ENCODE measurements at regions not wholly inside any gene's neighbourhood (a gene's known extent, or its start where the extent isn't known, plus 50 kb on each side); places are given as distances from the start of the nearest gene placed in this dataset.
"Not testable (repeated sequence)": the region's sequence is repeated elsewhere in the genome, so short reads cannot be mapped to it uniquely, and the experiment has no call there.

DNA sequence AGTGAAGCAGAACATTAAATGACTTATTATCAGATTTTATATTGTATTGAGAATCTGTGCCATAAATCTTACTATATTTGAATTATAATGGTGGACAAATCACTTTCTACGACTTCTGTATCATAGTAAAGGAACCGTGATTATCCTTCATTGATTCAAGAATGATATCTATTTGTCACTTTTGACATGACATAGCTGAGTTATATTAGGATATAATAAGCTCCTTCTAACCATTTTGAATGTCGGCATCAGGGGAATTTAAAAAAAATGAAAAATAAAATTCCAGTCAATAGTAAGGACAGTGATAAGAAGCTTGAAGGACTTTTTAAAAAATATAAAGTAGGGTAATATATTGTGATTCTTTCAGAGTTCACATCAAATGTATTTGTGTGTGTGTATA, 338.9 kb upstream of the ACO1 start:
- DNase-seq: no peak

DNA sequence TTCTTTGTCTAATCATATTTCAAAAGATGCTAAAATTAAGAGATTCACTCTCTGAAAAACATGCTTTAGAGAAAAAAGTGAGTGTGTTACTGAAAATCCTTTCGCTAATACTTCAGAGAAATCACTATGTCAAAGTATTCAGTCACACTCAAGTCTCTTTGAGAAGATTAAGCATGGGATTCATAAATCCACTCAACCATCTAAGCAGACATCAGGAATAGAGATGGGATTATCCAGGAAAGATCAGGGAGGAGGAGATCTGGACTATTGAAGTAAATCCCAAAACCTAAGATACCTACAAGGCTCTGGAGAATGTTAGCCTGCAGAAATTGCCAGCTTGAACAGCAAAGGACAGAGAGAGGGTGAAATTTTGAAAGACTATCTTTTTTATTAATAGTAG, 317.2 kb upstream of the ACO1 start:
- no peak for DNase-seq

DNA sequence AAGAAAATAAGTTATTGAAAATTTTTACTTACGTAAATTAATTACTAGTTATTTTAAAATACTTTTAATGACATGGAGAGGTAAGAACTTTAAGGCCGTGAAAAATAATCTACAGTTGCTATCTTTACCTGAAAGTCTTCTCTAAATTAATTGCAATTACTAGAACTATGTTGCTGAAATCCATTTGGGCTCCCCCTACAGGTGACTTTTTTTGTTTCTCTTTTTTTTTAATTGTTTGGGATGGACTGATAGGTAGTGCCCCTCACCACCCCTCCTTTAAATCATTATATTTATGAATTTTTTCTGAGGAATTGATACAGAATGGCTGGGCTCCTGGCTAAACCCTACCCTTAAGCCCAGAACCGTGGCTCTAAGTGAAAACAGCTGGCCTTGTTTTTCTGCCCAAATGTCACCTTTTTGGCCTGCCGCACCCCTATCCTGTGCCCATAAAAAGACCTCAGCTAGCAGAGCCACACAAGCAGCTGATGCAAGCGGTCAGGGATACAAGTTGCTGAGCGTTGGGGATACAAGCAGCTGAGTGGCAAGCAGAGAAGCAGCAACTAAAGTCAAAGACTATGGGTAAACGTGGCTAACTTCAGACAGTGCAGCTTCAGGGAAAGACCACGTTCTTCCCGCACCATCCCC, 315.2 kb upstream of the ACO1 start:
- DNase-seq: no peak

DNA sequence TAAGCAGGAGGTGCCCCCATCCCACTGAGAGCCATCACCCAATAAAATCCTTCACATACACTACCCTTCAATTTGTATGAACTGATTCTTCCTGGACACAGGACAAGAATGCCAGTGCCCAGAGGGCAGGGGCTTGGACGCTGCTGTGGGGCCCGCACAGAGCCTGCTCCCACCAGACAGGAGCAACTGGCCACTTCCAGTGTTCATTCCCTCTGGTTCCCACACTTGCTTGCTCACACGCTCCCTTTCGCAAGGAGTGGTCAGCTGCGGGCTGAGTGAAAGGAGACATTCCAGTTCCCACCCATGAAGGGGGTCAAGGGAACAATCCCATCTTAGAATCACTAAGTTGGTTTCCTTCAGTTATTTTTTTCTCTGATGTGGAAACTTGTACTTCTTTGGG, 314.5 kb upstream of the ACO1 start:
- DNase-seq: no peak

DNA sequence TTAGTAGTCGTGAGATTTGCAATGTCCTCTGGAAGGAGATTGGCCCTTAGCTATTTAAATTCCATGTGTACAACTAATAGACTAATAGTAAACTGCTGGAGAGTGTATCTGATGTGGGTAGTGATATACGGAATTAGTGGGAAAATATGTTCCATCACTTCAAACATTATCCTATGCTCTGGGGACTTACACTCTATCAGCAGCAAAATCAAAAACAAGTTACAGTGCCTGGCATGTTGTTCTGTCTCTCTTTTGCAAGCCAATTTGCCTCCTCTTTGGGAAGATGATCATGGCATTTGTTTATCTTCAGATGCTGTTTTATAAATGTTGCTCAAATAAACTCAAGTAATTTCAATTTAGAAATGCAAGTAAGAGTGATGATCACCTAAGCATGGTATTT, 311.9 kb upstream of the ACO1 start:
- no peak for DNase-seq

DNA sequence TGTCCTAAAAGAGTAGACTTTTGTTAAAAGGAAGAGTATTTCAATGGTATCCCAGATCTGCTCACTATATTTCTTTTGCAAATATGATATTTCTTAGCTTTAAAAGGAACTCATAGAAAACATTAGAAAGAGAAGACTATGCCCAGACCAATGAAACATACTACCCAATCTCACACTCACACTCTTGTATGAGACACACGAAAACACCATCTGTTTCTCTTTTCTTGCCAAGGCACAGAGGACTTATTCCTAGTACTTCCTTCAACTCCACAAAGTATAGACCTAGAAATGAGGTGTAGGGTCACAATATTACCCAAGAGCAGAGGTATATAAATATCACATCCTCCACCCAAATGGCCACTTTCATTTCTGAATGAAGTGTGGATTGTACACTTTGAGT, 292.4 kb upstream of the ACO1 start:
- no peak for DNase-seq

DNA sequence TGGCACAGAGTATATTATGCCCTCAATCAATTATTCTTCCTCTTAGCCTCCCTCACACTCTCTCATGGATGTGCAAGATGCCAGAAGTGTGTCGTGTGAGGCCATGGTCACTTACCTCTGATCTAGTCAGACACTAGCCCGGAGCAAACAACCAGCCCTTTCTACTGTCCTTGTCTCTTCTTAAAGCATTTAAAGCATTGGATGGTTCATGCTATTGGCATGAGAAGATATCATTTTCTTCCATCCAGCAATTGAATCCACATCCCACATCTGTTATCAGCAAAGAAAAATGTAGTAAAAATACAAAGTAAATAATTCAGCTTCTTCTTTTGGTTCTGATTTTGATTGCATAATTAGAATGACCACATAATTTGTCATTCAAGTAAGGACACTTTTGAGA, 267.2 kb upstream of the ACO1 start:
- DNase-seq: no peak

DNA sequence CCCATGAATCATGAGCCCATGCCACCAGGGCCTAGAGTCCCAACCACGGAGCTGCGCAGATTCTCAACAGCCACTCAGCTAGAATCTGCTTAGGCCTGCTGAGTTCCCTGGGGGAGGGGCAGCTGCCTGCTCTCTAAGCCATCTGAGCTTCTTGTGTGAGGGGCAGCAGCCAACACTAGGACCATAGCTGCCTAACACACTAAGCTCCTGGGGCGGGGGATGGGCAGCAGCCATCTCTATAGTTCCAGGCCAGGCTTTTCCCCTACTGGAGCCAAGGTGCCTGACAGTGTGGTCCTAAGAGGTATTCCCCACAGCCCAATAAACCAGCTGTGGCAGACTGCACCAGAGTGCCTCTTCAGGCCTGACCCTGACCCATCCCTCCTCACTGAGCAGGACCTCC, 255.9 kb upstream of the ACO1 start:
- no peak for DNase-seq

DNA sequence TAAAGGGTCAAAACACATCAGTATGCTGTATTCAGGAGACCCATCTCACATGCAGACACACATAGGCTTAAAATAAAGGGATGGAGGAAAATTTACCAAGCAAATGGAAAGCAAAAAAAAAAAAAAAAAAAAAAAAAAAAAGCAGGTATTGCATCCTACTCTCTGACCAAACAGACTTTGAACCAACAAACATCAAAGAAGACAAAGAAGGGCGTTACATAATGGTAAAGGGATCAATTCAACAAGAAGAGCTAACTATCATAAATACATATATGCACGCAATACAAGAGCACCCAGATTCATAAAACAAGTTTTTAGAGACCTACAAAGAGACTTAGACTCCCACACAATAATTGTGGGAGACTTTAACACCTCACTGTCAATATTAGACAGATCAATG, 253.7 kb upstream of the ACO1 start:
- DNase-seq: not testable (repeated sequence)

DNA sequence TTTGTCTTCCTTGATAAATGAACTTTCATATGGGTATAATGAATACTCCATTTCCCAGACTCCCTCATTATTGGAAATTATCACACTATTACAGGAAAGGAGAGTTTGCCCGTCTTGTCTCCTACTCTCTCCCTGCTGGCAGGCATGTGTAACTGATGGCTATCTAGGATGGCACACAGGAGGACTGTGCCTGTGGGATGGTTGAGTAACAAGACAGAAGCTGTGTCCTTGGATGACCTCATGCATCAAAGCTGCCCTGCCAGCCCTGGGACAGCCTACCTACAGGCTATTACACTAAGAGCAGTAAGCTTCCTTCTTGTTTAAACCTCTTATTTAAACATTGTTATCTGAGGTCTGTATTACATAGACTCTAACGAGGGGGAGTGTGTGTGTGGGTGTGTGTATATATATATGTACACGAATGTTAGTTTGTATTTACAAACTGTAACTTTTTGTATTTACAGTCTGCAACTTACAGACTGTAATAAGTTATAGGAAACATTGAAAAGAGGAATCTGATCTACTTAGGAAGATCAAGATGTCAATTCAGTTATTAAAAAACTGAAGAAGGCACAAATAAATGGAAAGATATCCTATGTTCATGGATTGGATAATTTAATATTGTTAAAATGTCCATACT, 247.6 kb upstream of the ACO1 start:
- no peak for DNase-seq

DNA sequence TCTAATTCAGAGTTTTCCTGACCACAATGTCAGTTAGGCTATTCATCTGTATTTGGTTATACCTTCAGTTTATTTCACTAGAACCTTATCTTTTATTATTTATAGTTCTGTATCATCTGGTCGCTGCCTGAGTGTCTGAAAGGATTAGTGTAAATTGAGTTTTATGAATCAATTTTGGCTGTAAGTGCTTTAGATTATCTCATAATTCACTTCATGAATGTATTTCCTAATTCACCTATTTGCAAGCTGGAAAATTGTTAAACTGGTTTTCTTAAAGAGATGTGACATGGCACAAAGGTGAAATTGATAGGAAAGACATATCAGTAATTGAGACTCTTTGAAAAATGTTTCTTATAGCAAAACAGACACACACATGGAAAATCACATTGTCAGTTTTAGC, 242.4 kb upstream of the ACO1 start:
- DNase-seq: no peak

DNA sequence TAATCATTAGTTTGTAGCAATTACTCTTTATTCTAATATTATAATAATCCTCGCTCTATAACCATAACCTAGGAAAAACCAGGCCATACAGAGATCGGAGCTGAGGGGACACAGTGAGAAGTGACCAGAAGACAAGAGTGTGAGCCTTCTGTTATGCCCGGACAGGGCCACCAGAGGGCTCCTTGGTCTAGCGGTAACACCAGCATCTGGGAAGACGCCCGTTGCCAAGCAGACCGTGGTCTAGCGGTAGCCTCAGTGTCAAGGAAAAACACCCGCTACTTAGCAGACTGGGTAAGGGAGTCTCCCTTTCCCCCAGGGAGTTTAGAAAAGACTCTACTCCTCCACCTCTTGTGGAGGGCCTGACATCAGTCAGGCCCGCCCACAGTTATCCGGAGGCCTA, 235.9 kb upstream of the ACO1 start:
- not testable (repeated sequence) for DNase-seq

DNA sequence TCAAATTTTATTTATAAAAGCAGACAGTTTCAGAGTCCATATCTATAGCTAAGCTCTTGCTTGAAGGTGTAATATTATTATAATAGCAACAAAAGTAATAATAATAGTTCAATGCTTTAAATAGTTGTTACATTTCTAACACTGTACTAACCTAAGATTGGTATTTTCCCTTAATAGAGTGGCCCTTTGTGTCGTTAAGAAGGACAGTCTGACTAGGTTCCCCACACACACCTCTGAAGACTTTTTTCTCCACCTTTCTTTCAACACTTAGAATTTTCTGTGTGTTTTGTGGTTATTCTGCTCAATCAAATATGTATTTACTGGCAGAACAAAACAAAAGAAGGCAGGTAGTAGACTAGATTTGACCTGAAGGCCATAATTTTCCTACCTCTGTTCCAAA, 223.2 kb upstream of the ACO1 start:
- no peak for DNase-seq

DNA sequence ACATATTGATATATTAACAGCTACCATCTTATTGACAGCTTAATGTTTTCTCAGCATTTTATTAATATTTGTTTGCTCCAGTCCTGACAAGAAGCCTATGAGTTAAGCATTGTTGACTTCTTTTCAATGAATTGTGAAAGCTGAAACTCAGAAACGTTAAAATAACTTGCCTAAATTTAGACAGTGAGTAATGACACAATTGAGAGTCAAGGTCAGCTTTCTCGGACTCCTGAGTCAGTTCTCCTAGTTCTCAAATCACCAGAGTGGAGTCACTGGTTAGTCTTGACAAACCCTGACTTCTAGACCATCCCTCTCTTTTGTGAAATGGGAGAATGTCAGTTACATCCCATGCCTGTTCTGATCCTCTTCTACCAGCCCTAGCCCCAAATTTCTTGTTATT, 222.7 kb upstream of the ACO1 start:
- no peak for DNase-seq

DNA sequence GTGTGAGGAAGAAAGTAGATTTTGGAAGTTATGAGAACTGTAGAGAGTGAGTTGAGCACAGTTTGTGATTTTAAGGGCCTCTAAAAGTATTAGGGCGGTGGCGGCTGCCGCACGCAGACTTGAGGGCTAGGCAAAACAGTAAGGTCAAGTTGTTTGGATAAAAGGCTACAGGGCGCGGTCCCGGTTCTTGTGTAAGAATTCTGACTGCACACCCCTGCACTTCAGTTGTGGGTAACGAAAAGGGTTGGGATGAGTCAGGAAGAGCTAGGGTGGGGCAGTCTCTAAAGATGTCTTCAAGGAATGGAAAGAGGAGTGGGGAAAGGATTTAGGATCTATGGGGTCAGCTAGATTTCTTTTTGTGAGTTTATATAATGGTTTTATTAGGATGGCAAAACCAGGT, 218.1 kb upstream of the ACO1 start:
- not testable (repeated sequence) for DNase-seq

DNA sequence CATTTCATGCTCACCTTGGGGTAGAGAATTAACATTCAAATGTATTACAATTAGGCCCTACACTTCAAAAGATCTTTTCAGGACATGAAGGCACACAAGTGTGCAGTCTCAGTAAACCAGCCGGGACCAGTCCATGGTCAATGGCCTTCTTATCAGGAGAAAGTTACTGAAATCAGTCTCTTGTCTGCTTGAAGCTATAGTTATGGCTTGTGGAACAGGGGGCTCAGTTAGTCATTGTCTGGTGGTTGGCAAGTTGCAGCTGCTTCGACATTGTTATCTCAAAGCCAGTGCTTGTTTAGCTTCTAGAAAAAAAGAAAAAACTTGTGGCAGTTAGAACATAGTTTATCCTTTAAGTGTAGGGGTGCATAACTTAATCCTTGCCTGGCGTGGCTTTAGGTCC, 213.1 kb upstream of the ACO1 start:
- no peak for DNase-seq

DNA sequence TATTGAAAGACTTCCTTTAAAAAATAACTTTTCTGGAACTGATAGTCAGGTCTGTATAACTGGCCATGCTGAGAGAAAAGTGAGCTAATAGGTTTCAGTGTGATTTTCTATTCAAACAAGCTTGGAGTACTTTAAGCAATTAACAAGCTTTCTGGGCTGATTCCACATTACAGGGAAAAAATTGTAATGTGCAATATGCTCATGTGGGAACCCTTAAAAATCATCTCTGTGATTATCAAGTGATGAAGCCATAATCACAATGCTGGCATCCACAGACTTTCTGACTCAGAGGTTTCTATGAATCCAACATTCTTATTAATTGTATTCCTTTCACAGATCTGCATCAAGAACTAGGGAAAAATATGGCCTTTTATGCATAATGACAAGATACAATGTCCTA, 212.2 kb upstream of the ACO1 start:
- no peak for DNase-seq

DNA sequence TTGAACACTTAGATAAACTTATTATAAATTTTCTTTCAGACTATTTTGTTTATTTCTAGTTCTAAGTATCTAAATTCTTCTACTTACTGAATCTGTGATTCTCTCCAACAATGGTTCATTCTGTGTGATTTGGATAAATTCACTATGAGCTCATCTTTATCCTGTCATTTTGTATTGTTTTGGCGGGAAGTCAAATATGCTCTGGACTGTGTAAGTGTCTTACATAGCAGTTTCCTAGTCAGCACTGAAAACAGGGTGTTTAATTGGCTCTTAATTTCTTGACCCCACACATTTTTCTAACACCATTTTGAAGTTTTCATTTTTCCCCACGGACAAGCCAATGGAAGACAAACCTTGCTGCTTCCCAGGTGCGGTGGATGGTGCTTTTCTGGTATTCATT, 207.0 kb upstream of the ACO1 start:
- DNase-seq: no peak

DNA sequence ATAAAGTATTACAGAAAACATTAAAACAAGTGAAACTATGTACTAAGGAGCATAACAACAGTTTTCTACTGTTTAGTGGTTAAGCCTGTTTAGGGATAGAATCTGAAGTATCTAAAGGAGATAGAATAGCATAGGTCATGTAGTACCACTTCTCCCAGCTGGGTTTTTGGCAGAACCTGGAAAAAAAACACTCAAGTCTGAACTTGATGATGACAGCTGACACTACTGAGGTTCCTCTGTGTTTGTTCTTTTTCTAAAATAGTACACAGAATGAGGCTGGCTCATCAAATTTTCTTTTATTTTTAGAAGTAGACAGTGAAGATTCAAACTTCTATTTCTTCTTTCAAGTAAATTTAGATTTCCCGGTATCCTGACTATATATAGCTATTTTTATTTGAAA, 203.8 kb upstream of the ACO1 start:
- no peak for DNase-seq

DNA sequence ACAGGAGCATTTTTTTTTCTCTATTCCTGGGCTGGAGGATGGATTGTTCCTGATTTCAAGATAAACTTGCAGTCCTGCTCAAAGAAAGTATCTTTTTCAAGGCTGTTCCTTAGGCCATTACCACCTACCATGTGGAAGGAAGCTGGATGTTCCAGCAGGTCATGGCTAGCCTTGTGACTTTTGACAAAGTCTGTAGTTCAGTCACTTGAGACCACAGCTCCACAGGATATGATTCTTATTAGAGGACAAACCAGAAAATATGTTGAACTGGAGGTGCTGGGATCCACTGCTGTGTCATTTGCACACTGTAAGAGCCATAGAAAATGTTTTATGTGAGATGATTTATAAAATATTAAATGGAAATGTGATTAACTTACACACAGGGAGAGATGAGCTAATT, 184.2 kb upstream of the ACO1 start:
- DNase-seq: no peak

DNA sequence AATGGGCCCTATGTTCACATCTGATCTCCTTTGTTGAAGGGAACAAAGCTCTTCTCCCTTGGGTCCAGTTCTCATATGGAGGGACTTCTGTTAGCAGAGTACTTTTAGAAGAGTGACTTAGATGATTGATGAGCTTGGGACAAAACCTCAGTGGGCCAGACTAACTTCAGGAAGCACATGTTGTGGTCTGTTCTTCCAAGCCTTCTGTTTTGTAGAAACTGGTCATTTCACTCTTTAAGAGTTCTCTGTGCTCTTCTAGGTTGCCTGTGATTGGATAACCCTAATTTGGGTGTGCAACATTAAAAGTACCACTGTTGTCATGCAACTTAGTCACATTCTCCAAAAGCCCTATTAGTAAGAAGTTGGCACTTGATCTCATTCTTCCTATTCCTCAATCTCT, 183.5 kb upstream of the ACO1 start:
- DNase-seq: no peak

DNA sequence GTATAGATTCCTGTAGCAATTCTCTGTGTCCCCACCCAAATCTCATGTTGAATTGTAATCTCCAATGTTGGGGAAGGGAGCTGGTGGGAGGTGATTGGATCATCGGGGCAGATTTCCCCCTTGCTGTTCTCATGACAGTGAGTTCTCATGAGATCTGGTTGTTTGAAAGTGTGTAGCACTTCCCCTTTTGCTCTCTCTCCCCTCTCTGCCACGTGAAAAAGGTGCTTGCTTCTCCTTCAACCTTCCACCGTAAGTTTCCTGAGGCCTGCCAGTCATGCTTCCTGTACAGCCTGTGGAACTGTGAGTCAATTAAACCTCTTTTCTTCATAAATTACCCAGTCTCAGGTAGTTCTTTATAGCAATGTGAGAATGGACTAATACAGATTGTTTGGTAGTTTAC, 175.3 kb upstream of the ACO1 start:
- not testable (repeated sequence) for DNase-seq

DNA sequence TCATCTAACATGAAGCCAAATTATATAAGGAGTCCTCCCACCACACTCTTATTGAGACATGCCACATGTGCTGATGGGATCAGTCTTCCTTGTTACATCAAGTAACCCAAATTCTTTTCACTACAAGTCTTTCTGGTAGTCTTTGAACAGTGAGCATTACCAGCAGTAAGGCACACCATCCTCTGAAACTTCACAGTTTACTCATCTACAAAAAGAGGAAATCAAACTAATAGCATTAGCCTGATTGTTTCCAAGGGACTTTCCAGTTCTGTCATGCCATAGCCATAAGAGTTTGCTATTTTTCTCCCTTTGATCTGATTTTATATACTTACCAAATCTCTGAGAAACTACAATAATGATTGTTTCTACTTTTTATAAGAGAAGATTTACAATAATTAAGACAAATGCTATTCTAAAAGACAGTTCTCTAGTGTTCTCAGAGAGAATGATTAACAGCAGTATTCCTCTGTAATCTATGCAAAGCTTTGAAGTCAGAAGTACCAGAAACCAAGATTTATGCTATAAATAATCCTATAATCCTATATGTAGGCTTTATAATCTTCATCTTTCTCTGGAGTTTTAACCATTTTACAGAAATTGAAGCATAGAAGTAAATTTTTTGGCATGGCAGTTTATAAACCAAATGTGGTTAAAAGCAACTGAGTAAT, 166.2 kb upstream of the ACO1 start:
- DNase-seq: no peak

DNA sequence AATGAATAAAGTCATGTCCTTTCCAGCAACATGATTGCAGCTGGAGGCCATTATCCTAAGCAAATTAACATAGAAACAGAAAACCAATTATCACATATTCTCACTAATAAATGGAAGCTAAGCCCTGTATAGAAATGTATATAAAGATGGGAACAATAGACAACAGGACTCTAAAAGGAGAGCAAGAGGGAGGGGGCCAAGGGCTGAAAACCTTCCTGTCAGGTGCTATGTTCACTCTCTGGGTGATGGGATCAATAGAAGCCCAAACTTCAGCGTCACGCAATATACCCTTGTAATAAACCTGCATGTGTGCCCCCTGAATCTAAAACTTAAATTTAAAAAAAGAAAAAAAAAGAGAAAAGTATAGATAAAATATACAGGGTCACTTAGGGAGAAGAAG, 163.7 kb upstream of the ACO1 start:
- no peak for DNase-seq

DNA sequence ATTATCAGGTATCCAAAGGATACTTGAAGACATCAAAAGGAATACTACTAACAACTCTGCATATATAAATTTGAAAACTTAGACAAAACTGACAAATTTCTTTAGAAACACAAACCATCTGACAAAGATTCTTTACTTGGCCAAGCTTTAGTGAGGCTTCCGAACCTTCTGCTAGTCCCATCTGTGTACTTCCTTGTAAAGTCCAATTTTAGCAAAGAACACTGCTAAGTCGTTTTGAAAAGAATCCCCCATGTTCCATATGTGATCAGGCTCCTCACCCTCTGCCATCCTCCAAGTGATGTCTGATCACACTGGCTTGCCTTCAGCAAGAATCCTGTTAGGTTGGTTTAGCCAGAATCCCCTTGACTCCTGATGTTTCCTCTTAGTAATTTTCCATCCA, 150.0 kb upstream of the ACO1 start:
- no peak for DNase-seq
